C4-2B (cell line): ENCODE measurements at regions not wholly inside any gene's neighbourhood (a gene's known extent, or its start where the extent isn't known, plus 50 kb on each side); places are given as distances from the start of the nearest gene placed in this dataset.
A peak's percentile ranks its signal among the peaks of the same experiment; 100 is the strongest.

Source experiments
- H3K27ac ChIP-seq: fragments of 450-650 bp; 2 replicates; pipeline ENCODE4 v1.5.1; 2017
- ZFX ChIP-seq: fragments of 450-650 bp; IDR thresholded peaks from 2 replicates; pipeline ENCODE4 v1.6.1; 2017
- TF ChIP-seq, protein P1 (sequence below): fragments of 450-650 bp; conservative IDR thresholded peaks from 2 replicates; pipeline ENCODE4 v1.5.1; 2017; ENCODE audit warnings: mild to moderate bottlenecking

DNA sequence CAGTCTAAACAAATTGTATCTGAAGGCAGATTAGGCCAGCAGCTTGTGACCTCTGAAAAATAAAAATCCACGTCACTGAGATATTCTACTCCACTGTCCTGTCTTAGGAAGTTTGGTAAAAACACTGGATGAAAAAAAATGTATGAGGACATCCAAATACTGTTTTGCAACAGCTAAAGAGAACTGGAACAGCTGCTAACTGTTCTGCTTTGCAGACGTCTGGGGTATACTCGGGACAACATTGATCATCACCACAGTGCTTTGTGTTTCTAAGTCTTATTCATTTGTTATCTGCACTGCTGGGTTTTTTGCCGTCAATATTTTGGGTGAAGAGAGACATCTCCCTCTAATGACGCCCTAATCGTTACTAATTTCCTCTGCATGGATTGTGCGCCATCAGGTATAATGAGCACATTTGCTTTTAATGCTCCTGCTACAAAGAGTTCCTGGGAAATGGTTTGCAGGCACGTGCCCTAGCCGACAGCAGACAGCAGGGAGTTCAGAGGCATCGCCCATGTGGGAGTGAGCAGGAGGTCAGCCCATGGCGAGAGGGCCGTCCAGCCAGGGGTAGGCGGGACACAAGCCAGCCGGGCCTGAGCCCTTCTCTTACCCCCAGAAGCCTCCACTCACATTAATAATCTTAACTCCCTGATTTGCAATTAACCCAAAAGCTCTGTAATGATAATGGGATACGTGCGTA is 87.0 kb downstream of the CBLN1 start:
- H3K27ac ChIP-seq: no peak overlapping the region
- TF ChIP-seq, protein P1, sequence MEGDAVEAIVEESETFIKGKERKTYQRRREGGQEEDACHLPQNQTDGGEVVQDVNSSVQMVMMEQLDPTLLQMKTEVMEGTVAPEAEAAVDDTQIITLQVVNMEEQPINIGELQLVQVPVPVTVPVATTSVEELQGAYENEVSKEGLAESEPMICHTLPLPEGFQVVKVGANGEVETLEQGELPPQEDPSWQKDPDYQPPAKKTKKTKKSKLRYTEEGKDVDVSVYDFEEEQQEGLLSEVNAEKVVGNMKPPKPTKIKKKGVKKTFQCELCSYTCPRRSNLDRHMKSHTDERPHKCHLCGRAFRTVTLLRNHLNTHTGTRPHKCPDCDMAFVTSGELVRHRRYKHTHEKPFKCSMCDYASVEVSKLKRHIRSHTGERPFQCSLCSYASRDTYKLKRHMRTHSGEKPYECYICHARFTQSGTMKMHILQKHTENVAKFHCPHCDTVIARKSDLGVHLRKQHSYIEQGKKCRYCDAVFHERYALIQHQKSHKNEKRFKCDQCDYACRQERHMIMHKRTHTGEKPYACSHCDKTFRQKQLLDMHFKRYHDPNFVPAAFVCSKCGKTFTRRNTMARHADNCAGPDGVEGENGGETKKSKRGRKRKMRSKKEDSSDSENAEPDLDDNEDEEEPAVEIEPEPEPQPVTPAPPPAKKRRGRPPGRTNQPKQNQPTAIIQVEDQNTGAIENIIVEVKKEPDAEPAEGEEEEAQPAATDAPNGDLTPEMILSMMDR: no peak
- no peak for TF ChIP-seq ZFX

DNA sequence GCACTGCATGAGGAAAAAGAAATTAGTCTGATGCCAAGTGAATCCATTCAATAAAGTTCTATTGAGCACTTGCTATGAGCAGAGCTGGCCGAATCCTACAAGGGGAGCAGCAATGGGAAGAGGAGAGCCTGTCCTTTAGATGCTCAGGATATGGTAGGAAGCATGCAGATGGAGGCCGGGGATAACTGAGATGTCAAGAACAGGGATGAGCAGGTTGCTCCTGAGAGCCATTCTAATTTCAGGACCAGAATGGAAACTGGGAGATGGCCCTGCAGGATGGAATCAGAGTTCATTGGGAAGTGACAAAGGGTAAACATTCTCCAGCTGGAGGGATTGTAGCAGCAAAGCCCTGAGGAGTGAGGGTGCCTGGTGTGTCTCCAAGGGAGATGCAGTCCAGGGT is 88.0 kb downstream of the CBLN1 start:
- no peak overlapping the region for H3K27ac ChIP-seq
- TF ChIP-seq, protein P1: no peak
- TF ChIP-seq ZFX: no peak

DNA sequence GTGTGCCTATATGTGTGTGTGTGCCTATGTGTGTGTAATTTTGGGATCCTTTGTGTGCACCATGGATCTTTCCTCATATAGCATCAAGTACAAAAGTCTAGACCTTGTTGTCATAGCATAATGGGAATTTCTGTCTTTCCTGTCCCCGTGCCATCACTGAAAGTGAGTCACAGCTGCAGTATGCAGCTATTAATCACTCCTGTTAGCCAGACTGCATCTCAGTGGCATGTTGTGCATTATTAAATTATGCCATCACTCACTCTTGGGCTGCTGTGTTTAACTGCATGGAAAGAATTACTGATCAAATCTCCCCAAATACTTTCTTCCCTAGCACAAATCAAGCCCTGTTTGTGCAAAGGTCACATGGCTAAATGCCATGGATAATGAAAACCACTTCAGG is 92.4 kb downstream of the CBLN1 start:
- H3K27ac ChIP-seq: no peak overlapping the region
- TF ChIP-seq, protein P1: no peak
- TF ChIP-seq ZFX: no peak

DNA sequence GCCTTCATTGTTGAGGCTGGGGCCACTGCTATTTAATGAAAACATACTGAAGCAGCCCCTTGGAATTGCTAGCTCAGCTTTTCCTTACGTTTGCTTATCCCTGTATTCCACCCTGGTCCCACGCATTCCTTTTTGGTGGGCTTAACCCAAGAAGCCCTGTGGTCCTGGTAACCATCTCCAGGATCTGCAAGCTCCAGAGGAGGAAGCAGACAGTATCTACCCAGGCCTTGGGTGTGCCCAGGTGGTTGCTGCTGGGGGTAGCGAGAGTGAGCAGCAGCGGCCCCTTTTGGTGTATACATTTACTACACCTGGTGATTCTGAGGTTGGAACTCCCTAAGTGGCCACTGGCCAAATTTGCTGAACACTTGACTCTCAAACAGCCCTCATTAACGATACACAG is 97.7 kb downstream of the CBLN1 start:
- H3K27ac ChIP-seq: no peak overlapping the region
- TF ChIP-seq, protein P1: peak; percentile 71
- no peak for TF ChIP-seq ZFX

DNA sequence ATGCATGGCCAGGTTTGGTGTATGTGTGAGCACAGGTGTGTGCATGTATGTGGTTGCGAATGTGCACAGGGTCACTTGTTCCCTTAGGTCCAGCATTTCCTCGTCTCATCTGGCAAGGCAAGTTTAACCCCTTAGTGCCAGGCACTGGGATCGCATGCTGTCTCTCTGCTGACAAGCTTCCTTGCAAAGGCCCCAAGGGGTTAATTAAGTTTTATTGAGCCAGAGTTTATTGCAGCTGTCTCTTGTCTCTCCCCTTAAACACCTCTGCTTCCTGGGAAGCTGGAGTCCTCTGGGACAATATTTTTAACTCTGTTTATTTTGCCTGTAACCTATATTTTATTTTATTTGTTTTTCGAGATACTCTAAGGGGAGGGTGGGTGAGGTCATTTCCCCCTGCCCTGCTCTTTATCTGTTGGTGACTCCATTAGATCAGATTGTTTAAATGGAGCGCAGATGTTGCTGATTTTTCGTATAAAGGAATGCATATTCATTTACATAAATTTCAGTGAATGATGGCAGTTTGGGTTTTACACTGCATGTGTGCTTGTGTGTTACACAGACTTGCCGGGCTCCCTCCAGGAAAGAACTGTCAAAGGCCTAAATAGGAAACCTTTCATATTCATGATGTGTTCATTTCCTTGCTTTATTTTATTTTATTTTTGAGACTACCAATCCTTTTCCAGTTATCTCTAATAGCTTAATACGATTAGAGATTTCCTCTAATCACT is 99.7 kb downstream of the CBLN1 start:
- TF ChIP-seq ZFX: no peak
- TF ChIP-seq, protein P1: no peak

DNA sequence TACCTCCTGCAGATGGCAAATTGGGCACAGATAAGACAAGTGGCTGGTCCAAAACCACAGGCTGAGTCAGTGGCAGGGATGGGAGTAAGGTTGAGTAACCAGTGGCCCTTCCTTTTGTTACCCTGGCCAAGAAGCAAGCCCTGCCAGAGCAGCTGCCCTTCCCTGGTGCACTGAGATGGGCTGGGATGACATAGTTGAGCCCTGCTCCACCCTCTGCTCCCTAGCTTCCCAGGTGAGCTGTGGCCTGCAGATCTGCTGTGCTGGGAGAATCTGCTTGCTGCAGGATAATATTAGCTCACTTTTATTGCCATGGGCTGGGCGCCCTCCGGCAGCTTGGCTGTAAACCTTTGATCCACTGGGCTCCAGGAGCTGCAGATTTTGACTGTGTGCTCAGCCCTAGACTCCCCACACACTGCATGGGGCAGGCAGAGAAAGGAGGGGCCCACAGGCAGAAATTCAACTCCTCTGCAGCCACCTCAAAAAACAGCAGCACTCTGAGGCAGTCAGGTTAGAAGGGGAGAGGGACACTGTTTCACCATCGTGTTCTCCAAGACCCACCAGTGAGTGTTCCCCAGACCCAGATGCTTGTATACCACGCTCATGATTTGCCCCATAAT is 101.8 kb downstream of the CBLN1 start:
- TF ChIP-seq, protein P1: no peak
- TF ChIP-seq ZFX: no peak

More for the DNA sequence above, 99.7 kb downstream of the CBLN1 start:
- H3K27ac ChIP-seq: no peak overlapping the region

DNA sequence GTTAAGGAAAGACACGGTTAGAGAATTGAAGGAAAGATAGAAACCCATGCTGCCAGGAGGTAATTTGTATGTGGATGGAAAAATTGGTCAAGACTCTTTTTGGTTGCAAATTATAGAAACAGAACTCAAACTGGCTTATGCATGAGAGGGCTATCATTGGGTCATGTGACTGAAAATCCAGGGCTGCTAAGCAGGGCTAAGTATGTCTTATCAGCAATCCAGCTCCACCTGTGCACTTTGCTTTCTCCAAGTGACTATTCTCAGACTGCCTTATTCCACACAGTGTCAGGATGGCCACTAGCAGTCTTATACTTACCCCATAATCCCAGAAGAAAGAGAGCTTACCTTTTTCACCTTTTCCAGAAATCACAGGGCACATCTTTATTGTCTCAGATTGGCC is 113.5 kb downstream of the CBLN1 start:
- TF ChIP-seq ZFX: no peak
- TF ChIP-seq, protein P1: no peak
- H3K27ac ChIP-seq: no peak overlapping the region

More for the DNA sequence above, 101.8 kb downstream of the CBLN1 start:
- no peak overlapping the region for H3K27ac ChIP-seq
